GM21360 (cell line): ENCODE measurements at regions not wholly inside any gene's neighbourhood (a gene's known extent, or its start where the extent isn't known, plus 50 kb on each side); places are given as distances from the start of the nearest gene placed in this dataset.

Experiments
- ATAC-seq: cut with Tn5 transposase; IDR thresholded peaks from one replicate; pipeline ENCODE4 v1.9.1; 2021; ENCODE audit warnings: mild to moderate bottlenecking, moderate library complexity; ENCODE audit not compliant: unreplicated experiment

DNA sequence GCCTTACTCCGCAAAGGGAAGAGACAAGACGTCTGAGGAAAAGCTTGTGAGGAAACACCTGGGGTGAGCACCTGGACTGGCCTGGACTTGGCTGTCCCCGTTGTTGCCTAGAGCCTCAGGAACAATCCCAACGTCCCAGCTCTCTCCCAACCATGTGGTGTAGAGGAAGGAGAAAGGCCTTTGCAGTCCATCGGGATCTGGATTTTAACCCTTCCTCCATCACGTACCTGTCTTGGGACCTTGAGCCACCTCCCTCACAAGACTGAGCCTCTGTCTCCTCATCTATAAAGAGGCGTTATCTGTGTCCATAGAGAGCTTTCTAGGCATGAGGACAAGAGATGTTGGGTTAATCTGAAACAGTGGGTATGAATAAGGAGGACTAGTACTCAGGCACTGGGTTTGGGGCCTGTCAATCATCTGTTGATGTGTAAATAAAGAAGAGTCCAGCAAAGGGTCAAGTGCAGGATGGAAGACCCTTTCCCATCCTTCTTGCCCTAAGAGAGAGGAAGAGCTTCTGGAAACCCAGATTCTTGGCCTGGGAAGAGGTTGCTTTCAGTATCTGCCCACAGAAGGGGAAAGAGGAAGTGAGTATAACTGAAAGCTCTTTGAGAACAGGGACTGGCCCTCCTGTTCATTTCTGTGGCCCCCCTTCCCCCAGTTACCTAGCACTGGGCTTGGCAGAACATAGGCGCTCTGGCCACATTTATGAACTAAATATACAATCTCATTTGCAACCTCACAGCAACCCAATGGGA is 137.1 kb downstream of the PJA1 start:
- ATAC-seq: peak; percentile 89

GRCh38 chrX:69027181-69028005 is 137.9 kb downstream of the PJA1 start:
- peak; percentile 46 for ATAC-seq

DNA sequence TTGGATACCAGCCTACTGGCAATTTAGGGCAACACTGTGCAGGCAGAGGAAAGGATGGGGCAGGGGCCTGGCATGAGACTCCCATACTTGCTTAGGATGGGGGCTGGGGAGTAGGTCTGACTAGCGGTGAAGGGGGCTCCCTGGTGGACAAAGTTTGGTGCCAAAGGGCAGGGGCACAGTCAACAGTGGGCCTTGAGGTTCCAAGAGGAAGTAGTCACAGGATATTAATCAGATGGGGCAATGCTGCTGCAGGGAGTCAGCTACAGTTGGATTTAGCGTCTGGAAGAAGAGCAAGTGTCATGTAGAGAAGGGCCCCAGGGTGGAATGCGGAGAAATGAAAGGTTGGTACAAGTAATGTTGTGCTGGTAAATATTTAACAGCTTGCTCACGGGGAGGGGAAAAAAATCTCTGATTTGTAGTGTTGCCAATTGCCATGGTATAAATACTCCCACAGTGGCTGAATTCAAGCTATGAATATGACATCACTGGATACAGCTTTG is 139.4 kb downstream of the PJA1 start:
- ATAC-seq: no peak

GRCh38 chrX:69024931-69025330 is 140.3 kb downstream of the PJA1 start:
- ATAC-seq: no peak

- ATAC-seq: no peak
These were observed 141.0 kb downstream of the PJA1 start for GRCh38 chrX:69024161-69024736.

DNA sequence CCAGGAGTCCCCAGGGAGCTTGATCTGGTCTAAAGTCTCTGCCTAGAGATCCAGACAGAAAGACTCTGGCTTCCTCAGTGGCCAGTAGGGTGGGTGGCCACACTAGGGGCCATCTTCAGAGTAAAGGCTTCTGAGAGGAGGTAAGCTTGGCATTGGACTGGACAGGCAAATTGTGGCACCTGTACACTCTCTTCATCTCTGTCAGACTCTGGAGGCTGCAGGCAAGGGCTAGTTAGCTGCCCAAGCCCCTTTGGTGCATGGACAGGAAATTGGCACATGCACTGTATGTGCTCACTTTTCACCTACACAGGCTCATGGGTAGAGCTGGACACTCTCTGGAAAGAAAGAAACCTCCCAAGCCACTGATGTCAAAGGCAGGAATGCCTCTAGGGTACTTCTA is 142.8 kb downstream of the PJA1 start:
- ATAC-seq: no peak

DNA sequence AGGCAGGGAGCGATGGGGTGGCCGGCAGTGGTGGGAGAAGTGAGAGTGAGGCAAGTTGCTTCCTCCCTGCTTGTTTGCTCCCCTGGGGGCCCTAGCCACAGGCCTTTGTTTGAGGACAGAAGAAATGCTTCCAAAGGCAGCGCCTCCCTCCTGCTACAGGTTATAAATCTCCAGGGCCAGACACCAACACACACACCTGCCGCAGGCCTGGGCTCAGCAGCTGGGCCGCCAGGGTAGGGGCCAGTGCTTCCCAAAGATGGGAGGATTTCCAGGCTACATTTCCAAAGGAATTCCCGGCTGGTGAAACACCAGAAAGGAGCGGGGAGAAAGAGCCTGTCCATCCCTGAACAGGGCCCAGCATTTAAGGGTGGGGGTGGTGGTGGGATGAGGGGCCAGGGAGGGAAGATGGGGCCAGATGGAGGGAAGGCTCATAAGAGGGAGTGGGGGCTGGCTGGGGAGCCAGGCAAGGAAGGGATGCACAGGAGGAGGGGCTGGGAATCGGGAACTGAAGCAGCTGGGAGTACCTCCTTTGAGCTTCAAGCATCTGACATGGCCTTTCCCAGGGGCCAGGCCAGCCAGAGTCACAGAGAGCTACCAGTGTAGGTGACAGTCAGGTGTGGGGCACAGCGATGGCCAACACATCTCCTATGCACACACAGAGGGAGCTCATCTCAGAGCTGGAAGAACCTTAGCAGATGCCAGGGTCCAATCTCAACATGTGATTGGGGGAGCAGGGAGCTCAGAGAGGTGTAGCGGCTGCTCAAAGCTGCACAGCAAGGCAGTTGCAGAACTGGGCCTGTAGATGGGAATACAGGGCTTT is 143.9 kb downstream of the PJA1 start:
- no peak for ATAC-seq

DNA sequence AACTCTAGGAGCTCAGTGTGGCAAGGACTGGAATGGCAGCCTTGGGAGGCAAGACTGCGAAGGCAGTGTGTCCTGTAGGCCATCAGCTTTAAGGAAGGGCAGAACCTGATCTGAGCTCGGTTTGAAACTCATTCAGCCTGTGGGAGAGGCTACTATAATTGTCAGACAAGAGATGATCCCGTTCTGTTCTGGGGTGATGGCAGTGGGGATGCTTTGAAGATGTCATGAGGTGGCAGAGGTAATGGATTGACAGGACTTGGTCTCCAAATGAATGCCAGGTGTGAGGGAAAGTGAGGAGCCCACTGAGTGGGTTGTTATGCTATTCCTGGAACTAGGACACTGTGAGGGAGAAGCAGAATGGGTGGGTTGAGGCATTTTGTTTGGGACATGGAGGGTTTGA is 144.9 kb downstream of the PJA1 start:
- ATAC-seq: no peak

GRCh38 chrX:69019073-69019890 is 146.0 kb downstream of the PJA1 start:
- no peak for ATAC-seq

- ATAC-seq: no peak
These were observed 146.7 kb downstream of the PJA1 start for GRCh38 chrX:69018416-69019072.

GRCh38 chrX:69016293-69016941 is 148.8 kb downstream of the PJA1 start:
- no peak for ATAC-seq

DNA sequence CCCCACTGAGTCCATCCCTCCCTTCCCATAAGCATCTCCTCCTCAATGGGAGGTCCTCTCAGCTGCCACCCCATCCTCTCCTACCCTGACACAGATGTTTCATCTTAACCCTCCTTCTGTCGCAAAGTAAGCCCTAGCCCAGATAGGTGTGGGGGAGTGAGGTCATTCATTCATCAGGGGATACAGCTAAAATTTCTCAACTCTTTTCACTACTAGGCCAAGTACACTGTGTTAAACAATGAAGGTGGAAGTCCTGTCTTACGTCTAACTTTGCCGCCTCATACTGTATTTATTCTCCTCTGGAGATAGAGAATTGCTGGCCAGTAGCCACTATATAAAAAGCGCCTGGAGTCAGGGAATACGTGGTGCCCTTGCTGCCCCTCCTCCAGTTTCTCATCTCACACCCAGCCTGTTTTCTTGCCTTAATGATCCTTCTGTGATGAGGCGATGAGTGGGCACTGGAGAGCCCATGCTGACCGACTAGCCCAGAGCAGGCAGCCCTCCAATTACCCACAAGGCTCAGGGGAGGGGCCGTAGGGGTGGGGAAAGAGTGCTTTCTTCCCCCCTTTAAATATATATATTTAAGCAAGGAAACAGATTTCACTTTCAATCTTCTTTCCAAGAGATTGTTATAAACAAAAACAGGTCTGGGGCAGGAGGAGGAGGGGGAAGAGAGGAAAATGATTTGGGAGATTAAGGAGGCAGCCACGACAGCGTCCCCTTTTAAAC is 149.5 kb downstream of the PJA1 start:
- ATAC-seq: no peak

DNA sequence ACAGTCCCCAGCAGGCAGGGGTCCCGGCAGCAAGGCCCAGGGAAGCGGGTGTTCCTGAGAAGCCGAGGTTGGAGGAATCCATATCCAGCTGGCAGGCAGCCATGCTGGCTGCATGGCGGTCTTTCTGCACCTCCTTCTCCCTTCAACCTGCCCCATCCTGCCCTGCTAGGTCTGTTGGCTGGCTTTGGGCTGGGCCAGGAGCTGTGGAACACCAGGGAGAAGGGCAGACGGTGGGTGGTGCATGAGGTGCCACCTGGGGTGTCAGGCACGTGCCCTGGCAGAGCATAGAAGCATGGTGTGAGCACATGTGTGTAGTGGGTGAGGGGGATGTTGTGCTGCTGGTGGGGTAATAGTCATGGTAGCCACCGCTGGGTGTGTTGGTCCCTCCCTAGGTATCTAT is 150.1 kb downstream of the PJA1 start:
- no peak for ATAC-seq

GRCh38 chrX:69014200-69014599 is 151.1 kb downstream of the PJA1 start:
- no peak for ATAC-seq

DNA sequence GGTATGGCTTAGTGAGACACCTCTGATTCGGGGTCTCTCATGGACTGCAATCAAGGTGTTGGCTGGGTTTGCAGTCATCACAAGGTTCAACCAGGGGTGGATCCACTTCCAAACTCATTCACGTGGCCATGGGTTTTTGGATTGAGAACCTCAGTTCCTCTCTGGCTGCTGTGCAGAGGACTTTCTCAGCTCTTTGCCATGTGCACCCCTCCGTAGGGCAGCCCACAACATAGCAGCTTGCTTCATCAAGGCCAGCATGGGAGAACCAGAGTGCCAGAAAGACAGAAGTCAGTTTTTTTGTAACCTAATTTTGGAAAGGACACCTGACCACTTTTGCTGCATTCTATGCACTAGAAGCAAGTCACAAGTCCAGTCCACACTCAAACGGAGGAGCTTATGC is 154.9 kb downstream of the PJA1 start:
- ATAC-seq: no peak

GRCh38 chrX:69000877-69001276 is 164.4 kb downstream of the PJA1 start:
- ATAC-seq: no peak

DNA sequence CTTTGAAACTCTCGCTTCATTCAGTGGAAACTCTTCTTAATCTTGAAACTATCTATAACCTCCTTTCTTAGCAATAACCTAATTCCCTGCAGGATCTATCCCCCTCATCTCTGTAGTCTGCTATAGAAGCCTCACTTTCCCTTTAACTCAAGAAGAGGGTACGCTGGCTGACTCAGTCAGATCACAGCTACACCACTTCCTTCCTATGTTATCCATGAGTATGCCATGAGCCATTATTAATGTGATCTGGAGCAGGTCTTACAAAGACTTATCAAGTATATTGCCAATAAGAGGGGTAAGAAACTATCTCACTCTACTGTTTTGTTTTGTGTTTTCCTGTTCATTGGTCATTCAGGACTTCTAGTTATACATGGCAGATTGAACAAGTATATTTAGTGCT is 165.3 kb downstream of the PJA1 start:
- no peak for ATAC-seq

GRCh38 chrX:68999356-68999755 is 165.9 kb downstream of the PJA1 start:
- ATAC-seq: no peak
